Mesendoderm (in vitro differentiated cells): ENCODE measurements at regions not wholly inside any gene's neighbourhood (a gene's known extent, or its start where the extent isn't known, plus 50 kb on each side); places are given as distances from the start of the nearest gene placed in this dataset.

ENCODE experiments used
- DNase-seq: peaks from one replicate; pipeline ENCODE4 v3.0.0; 2013
- H2AK5ac ChIP-seq: 2 replicates; pipeline ENCODE4 v1.6.1; 2013; ENCODE audit warnings: low read length, inconsistent platforms
- H2BK120ac ChIP-seq: 2 replicates; pipeline ENCODE4 v1.6.1; 2013; ENCODE audit warnings: low read depth, mild to moderate bottlenecking, low read length, moderate library complexity, mixed read lengths
- H2BK15ac ChIP-seq: replicated peaks from 2 replicates; pipeline ENCODE4 v1.6.1; 2013; ENCODE audit warnings: low read depth, mild to moderate bottlenecking, moderate library complexity
- H2BK5ac ChIP-seq: 2 replicates; pipeline ENCODE4 v1.6.1; 2013; ENCODE audit warnings: low read length, inconsistent platforms
- H3K18ac ChIP-seq: 2 replicates; pipeline ENCODE4 v1.6.1; 2013; ENCODE audit warnings: mild to moderate bottlenecking, low read length, mixed read lengths
- H3K23ac ChIP-seq: one replicate; pipeline ENCODE4 v1.6.1; 2013; ENCODE audit warnings: low read length
- H3K27ac ChIP-seq: 2 replicates; pipeline ENCODE4 v1.5.1; 2013; ENCODE audit warnings: low read depth, mild to moderate bottlenecking, inconsistent platforms, low read length, moderate library complexity
- H3K27me3 ChIP-seq: 2 replicates; pipeline ENCODE4 v1.6.1; 2013; ENCODE audit warnings: low read length, control low read depth, mild to moderate bottlenecking, inconsistent platforms; ENCODE audit not compliant: insufficient read depth, poor library complexity
- H3K36me3 ChIP-seq: 2 replicates; pipeline ENCODE4 v1.6.1; 2013; ENCODE audit warnings: low read length, inconsistent platforms; ENCODE audit not compliant: control insufficient read depth, insufficient read depth
- H3K4ac ChIP-seq: one replicate; pipeline ENCODE4 v1.6.1; 2013; ENCODE audit warnings: low read depth, mild to moderate bottlenecking, low read length, moderate library complexity
- H3K4me1 ChIP-seq: 2 replicates; pipeline ENCODE4 v1.6.1; 2013; ENCODE audit warnings: low read depth, low read length, inconsistent platforms; ENCODE audit not compliant: control insufficient read depth
- H3K4me2 ChIP-seq: 2 replicates; pipeline ENCODE4 v1.6.1; 2013; ENCODE audit warnings: low read length
- H3K4me3 ChIP-seq: 2 replicates; pipeline ENCODE4 v1.5.1; 2013; ENCODE audit warnings: mild to moderate bottlenecking, low read length
- H3K56ac ChIP-seq: one replicate; pipeline ENCODE4 v1.6.1; 2013; ENCODE audit warnings: low read length
- H3K79me1 ChIP-seq: 2 replicates; pipeline ENCODE4 v1.6.1; 2013; ENCODE audit warnings: low read length, inconsistent platforms
- H3K79me2 ChIP-seq: 2 replicates; pipeline ENCODE4 v1.6.1; 2013; ENCODE audit warnings: mild to moderate bottlenecking, low read length; ENCODE audit not compliant: control insufficient read depth, insufficient read depth
- H3K9ac ChIP-seq: 2 replicates; pipeline ENCODE4 v1.6.1; 2013; ENCODE audit warnings: low read length, inconsistent platforms
- H4K5ac ChIP-seq: one replicate; pipeline ENCODE4 v1.6.1; 2013; ENCODE audit warnings: low read length
- H4K8ac ChIP-seq: one replicate; pipeline ENCODE4 v1.6.1; 2013; ENCODE audit warnings: low read depth, mild to moderate bottlenecking, control low read depth, low read length, moderate library complexity
- whole genome bisulfite sequencing: extraction: QIAGEN DNeasy Blood & Tissue Kit; methylation state at CpG from one replicate; pipeline ENCODE4 v1.1.7; 2013; ENCODE audit warnings: low lambda C conversion rate, missing lambda C conversion rate; ENCODE audit not compliant: insufficient coverage; ENCODE audit errors: extremely low coverage; 5-methylcytosine and 5-hydroxymethylcytosine counted together

GRCh38 chr1:90452491-90452890 lies 264.6 kb downstream of the BARHL2 start:
- DNase-seq, result no peak
- Histone ChIP-seq H3K27ac (no peak overlapping the region), H3K79me2 (no peaks in the 10 kb centered on the region), H3K9ac (no peak overlapping the region), H4K5ac (no peak overlapping the region), H3K4me3 (no peak overlapping the region), H3K4me2 (no peak overlapping the region), H3K56ac (no peak overlapping the region), H3K23ac (no peak overlapping the region), H4K8ac (no peak overlapping the region), H3K4ac (no peak overlapping the region), H3K27me3 (no peaks in the 10 kb centered on the region), H2BK5ac (no peak overlapping the region), H2BK15ac (no peak overlapping the region), H2AK5ac (no peak overlapping the region), H3K36me3 (no peaks in the 10 kb centered on the region), H3K18ac (no peak overlapping the region), H3K4me1 (no peaks in the 10 kb centered on the region), H3K79me1 (no peaks in the 10 kb centered on the region), H2BK120ac (no peak overlapping the region)
- WGBS, result no CpG with 5 or more reads among the region's 2 CpGs

- Histone ChIP-seq H4K5ac (no peak overlapping the region), H3K23ac (no peak overlapping the region), H3K9ac (no peak overlapping the region), H3K36me3 (no peaks in the 10 kb centered on the region), H3K79me1 (no peaks in the 10 kb centered on the region), H3K4me2 (no peak overlapping the region), H2BK120ac (no peak overlapping the region), H3K27me3 (no peaks in the 10 kb centered on the region), H2AK5ac (no peak overlapping the region), H4K8ac (no peak overlapping the region), H3K4ac (no peak overlapping the region), H3K4me3 (no peak overlapping the region), H3K4me1 (no peaks in the 10 kb centered on the region), H2BK15ac (no peak overlapping the region), H3K79me2 (no peaks in the 10 kb centered on the region), H2BK5ac (no peak overlapping the region), H3K27ac (no peak overlapping the region), H3K18ac (no peak overlapping the region), H3K56ac (no peak overlapping the region)
- no CpG with 5 or more reads among the region's 4 CpGs for WGBS
- DNase-seq, result no peak
Measured at GRCh38 chr1:90443354-90443753, 273.7 kb downstream of the BARHL2 start.

DNA sequence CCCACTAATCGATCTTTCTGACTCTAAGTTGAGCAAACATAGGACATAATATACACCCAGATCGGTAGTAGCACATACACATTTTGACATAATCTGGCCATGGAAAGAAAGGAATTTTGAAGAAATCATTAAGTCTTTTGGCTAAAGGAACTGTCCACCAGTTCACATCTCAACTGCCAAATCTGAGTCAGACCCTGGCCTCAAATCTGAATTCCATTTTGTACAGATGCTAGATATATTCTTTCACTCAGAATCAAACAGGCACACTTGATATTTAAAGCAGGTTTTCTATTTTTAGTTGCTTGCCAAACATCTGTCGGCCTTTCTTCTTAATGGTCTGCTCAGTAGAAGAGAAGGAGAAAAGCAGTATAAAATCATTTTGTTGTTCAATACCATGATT lies 281.8 kb downstream of the BARHL2 start:
- Histone ChIP-seq H2BK120ac (no peak overlapping the region), H3K4me3 (no peak overlapping the region)
- no peak for DNase-seq

GRCh38 chr1:90434460-90434859 lies 282.6 kb downstream of the BARHL2 start:
- no peak overlapping the region for H3K27ac ChIP-seq
- no peak overlapping the region for H4K8ac ChIP-seq
- no peak overlapping the region for H3K23ac ChIP-seq
- H2AK5ac ChIP-seq, result no peak overlapping the region
- no peak overlapping the region for H3K4me2 ChIP-seq
- H2BK5ac ChIP-seq, result no peak overlapping the region
- H3K36me3 ChIP-seq, result no peaks in the 10 kb centered on the region
- no peak overlapping the region for H2BK15ac ChIP-seq
- H3K56ac ChIP-seq, result no peak overlapping the region
- H2BK120ac ChIP-seq, result no peak overlapping the region
- DNase-seq, result peak; percentile 33
- no peaks in the 10 kb centered on the region for H3K27me3 ChIP-seq
- H3K4me3 ChIP-seq, result no peak overlapping the region
- no peaks in the 10 kb centered on the region for H3K4me1 ChIP-seq
- no peaks in the 10 kb centered on the region for H3K79me2 ChIP-seq
- no peak overlapping the region for H3K4ac ChIP-seq
- no CpG with 5 or more reads among the region's 2 CpGs for WGBS
- no peaks in the 10 kb centered on the region for H3K79me1 ChIP-seq
- no peak overlapping the region for H3K18ac ChIP-seq
- H3K9ac ChIP-seq, result no peak overlapping the region
- H4K5ac ChIP-seq, result no peak overlapping the region

More for the DNA sequence above, 281.8 kb downstream of the BARHL2 start:
- Histone ChIP-seq H3K23ac (no peak overlapping the region), H3K4ac (no peak overlapping the region), H3K27ac (no peak overlapping the region), H3K18ac (no peak overlapping the region), H2BK15ac (no peak overlapping the region), H3K56ac (no peak overlapping the region), H3K9ac (no peak overlapping the region), H2BK5ac (no peak overlapping the region), H4K5ac (no peak overlapping the region), H4K8ac (no peak overlapping the region), H3K36me3 (no peaks in the 10 kb centered on the region), H3K4me1 (no peaks in the 10 kb centered on the region), H3K27me3 (no peaks in the 10 kb centered on the region), H3K79me2 (no peaks in the 10 kb centered on the region), H3K4me2 (no peak overlapping the region), H3K79me1 (no peaks in the 10 kb centered on the region), H2AK5ac (no peak overlapping the region)
- no CpG with 5 or more reads among the region's 3 CpGs for WGBS

DNA sequence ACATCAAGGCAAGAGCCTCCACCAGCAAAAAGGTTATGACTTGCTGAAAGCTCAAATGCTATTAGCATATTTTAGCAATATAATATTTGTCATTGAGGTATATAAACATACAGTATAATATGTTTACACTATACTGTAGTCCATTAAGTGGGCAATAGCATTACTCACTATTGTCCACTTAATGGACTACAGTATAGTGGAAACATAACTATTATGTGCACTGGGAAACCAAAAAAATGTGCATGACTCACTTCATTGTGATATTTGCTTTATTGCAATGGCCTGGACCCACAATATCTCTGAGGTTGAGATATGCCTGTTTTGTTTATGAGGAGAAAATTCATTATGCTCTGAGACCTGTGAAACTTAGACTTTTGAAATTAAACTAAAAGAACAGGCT lies 300.0 kb downstream of the BARHL2 start:
- Histone ChIP-seq H3K18ac (no peak overlapping the region), H3K4me2 (no peak overlapping the region), H3K4me3 (no peak overlapping the region), H3K4me1 (no peaks in the 10 kb centered on the region), H3K79me2 (no peaks in the 10 kb centered on the region), H2BK120ac (no peak overlapping the region), H4K5ac (no peak overlapping the region), H3K23ac (no peak overlapping the region), H2AK5ac (no peak overlapping the region), H3K27ac (no peak overlapping the region), H3K4ac (no peak overlapping the region), H2BK5ac (no peak overlapping the region), H3K79me1 (no peaks in the 10 kb centered on the region), H3K9ac (no peak overlapping the region), H3K56ac (no peak overlapping the region), H2BK15ac (no peak overlapping the region), H3K36me3 (no peaks in the 10 kb centered on the region), H3K27me3 (no peaks in the 10 kb centered on the region), H4K8ac (no peak overlapping the region)
- no peak for DNase-seq

DNA sequence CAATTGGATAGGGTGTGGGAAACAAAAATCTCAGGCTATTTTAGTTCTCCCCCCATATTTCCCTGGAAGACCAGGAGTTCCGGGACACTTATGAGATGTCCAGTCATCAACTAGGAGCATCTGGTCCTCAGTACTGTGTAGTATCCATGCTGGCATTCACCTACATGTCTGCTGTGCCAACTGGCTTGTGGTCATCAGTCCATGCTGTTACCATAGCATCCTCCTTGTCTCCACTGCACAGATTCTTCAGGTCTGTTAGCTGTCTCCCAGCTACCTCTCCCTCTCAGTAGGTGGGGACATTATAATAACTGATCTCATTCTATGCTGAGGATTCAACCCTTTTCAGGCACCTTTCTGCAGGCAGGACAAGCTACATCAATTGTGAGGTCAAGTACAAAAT lies 302.9 kb downstream of the BARHL2 start:
- Histone ChIP-seq H3K56ac (no peak overlapping the region), H3K4me2 (no peak overlapping the region), H3K23ac (no peak overlapping the region), H2AK5ac (no peak overlapping the region), H3K27ac (no peak overlapping the region), H3K18ac (no peak overlapping the region), H4K5ac (no peak overlapping the region), H3K9ac (no peak overlapping the region), H2BK120ac (no peak overlapping the region), H2BK15ac (no peak overlapping the region), H3K4me3 (no peak overlapping the region), H3K36me3 (no peaks in the 10 kb centered on the region), H2BK5ac (no peak overlapping the region), H3K4ac (no peak overlapping the region), H3K79me1 (no peaks in the 10 kb centered on the region), H3K79me2 (no peaks in the 10 kb centered on the region), H4K8ac (no peak overlapping the region), H3K4me1 (no peaks in the 10 kb centered on the region), H3K27me3 (no peaks in the 10 kb centered on the region)
- no peak for DNase-seq
- WGBS, result no CpG with 5 or more reads among the region's 1 CpG
